C4-2B (cell line): ENCODE measurements at regions not wholly inside any gene's neighbourhood (a gene's known extent, or its start where the extent isn't known, plus 50 kb on each side); places are given as distances from the start of the nearest gene placed in this dataset.

ENCODE experiments used
- CTCF ChIP-seq: fragments of 450-650 bp; conservative IDR thresholded peaks from 2 replicates; pipeline ENCODE4 v1.5.1; 2017; ENCODE audit warnings: mild to moderate bottlenecking
- ZFX ChIP-seq: fragments of 450-650 bp; IDR thresholded peaks from 2 replicates; pipeline ENCODE4 v1.6.1; 2017

- TF ChIP-seq CTCF (no peak), ZFX (no peak)
Measured at GRCh38 chr2:181393472-181393871, 63.7 kb upstream of the ITGA4 start.
